ENCODE measurements at regions not wholly inside any gene's neighbourhood (a gene's known extent, or its start where the extent isn't known, plus 50 kb on each side); places are given as distances from the start of the nearest gene placed in this dataset.

DNA sequence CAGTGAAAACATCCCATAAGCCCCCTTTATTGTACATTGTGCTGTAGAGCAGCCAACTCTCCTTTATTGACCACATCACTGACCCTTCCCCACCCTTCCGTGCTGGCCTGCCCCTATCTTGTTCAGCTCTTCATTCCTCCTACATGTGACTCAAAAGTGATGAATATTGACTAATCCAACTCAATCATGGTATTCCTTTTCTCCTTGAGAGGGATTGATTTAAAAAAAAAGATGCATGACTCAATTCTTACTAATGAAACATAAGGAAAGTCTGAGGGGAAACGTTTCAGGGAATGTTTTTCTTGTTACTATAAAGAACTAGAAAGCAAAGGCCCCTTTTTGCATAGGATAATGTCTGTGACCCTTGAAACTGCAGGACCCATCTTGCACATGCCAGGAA, 125.2 kb upstream of the SOX9 start:
- TF ChIP-seq, protein P1, sequence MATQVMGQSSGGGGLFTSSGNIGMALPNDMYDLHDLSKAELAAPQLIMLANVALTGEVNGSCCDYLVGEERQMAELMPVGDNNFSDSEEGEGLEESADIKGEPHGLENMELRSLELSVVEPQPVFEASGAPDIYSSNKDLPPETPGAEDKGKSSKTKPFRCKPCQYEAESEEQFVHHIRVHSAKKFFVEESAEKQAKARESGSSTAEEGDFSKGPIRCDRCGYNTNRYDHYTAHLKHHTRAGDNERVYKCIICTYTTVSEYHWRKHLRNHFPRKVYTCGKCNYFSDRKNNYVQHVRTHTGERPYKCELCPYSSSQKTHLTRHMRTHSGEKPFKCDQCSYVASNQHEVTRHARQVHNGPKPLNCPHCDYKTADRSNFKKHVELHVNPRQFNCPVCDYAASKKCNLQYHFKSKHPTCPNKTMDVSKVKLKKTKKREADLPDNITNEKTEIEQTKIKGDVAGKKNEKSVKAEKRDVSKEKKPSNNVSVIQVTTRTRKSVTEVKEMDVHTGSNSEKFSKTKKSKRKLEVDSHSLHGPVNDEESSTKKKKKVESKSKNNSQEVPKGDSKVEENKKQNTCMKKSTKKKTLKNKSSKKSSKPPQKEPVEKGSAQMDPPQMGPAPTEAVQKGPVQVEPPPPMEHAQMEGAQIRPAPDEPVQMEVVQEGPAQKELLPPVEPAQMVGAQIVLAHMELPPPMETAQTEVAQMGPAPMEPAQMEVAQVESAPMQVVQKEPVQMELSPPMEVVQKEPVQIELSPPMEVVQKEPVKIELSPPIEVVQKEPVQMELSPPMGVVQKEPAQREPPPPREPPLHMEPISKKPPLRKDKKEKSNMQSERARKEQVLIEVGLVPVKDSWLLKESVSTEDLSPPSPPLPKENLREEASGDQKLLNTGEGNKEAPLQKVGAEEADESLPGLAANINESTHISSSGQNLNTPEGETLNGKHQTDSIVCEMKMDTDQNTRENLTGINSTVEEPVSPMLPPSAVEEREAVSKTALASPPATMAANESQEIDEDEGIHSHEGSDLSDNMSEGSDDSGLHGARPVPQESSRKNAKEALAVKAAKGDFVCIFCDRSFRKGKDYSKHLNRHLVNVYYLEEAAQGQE (IDR thresholded peaks at IDR 0.05) = no peak
- TF ChIP-seq, protein P2, sequence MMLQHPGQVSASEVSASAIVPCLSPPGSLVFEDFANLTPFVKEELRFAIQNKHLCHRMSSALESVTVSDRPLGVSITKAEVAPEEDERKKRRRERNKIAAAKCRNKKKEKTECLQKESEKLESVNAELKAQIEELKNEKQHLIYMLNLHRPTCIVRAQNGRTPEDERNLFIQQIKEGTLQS (IDR thresholded peaks at IDR 0.05) = no peak

All from liver (tissue), 2 donors.